GM12892 (cell line): ENCODE measurements at regions not wholly inside any gene's neighbourhood (a gene's known extent, or its start where the extent isn't known, plus 50 kb on each side); places are given as distances from the start of the nearest gene placed in this dataset.

ENCODE experiments used
- POLR2A ChIP-seq: IDR thresholded peaks from 2 replicates; pipeline ENCODE4 v1.6.1; 2011; ENCODE audit warnings: low read depth, low read length, control low read depth
- POLR2AphosphoS5 ChIP-seq: IDR thresholded peaks from 2 replicates; pipeline ENCODE4 v1.6.1; 2011; ENCODE audit warnings: low read depth, low read length, control low read depth

- no peak for TF ChIP-seq POLR2A
- TF ChIP-seq POLR2AphosphoS5: no peak
Observed at GRCh38 chr11:112631333-112631732, 329.9 kb upstream of the NCAM1 start.
